ENCODE measurements at regions not wholly inside any gene's neighbourhood (a gene's known extent, or its start where the extent isn't known, plus 50 kb on each side); places are given as distances from the start of the nearest gene placed in this dataset.

DNA sequence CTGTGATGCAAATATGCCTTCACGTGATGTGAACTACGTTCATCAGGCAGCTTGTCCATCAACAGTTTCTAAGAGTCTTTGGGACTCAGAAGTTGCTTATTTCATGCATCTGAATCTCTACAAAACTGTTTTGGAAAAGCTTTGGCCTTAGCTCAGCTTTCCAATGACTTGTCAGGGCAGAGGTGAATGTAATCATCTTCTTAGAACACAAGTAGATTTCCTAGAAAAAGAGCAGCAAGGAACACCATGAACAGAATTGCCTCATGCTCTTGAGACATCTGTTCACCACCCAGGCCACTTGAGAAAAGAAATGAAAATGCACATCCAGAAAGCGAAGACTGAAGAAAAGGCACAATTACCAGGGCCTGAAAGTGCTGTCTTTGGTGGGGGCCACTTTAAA, 105.8 kb upstream of the PDHA1 start:
- TF ChIP-seq, protein P1, sequence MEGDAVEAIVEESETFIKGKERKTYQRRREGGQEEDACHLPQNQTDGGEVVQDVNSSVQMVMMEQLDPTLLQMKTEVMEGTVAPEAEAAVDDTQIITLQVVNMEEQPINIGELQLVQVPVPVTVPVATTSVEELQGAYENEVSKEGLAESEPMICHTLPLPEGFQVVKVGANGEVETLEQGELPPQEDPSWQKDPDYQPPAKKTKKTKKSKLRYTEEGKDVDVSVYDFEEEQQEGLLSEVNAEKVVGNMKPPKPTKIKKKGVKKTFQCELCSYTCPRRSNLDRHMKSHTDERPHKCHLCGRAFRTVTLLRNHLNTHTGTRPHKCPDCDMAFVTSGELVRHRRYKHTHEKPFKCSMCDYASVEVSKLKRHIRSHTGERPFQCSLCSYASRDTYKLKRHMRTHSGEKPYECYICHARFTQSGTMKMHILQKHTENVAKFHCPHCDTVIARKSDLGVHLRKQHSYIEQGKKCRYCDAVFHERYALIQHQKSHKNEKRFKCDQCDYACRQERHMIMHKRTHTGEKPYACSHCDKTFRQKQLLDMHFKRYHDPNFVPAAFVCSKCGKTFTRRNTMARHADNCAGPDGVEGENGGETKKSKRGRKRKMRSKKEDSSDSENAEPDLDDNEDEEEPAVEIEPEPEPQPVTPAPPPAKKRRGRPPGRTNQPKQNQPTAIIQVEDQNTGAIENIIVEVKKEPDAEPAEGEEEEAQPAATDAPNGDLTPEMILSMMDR (IDR thresholded peaks at IDR 0.05; ENCODE audit: low read depth, low read length) = no peak
- no peak for TF ChIP-seq EZH2phosphoT487 (IDR thresholded peaks at IDR 0.05; ENCODE audit: low read depth)

Measured in OCI-LY3 (cell line).